ENCODE measurements at regions not wholly inside any gene's neighbourhood (a gene's known extent, or its start where the extent isn't known, plus 50 kb on each side); places are given as distances from the start of the nearest gene placed in this dataset.

DNA sequence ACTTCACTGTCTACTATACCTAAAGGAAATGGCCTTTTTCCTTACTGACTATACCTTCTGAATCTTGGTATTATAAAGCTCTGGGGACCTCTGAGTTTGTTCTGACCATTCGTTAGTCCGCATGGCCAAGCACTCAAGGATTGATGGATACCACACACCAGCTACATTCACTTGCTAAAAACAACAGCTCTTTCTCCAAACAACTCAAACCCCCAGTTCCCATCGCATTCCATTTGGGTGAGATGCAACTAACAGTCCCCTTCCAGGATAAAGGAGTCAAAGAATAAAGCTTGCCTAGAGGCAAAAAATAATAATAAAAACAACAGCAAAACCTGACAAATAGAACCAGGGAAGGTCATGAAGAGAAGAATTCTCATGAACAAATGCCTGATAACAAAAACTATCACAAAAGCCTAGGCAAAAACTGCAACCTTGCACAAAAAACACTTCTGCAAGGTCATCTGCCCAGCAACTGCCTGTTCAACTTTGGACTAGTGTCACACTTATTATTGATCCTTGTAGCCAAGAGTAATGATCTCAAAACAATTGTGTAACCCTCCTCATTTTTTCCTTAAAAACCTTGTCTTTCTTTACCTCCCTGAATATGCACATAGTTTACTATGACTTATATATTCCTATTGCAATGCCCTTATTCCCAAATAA lies 139.0 kb upstream of the GUCY1A2 start:
- Mint-ChIP-seq H3K4me1 (no peaks in the 10 kb centered on the region), H3K36me3 (no peaks in the 10 kb centered on the region), H3K4me3 (no peak overlapping the region), H3K27ac (no peak overlapping the region), H3K27me3 (no peaks in the 10 kb centered on the region), H3K9me3 (peaks cover 0 to 5% (median 0%) of the 10 kb centered on the region in 5 donors)
- H3K36me3 ChIP-seq (ENCODE audit: insufficient read depth, low read length): no peaks in the 10 kb centered on the region
- no peaks in the 10 kb centered on the region for H3K4me1 ChIP-seq (ENCODE audit: insufficient read depth, low read length)
- no peaks in the 10 kb centered on the region for H3K9me3 ChIP-seq (ENCODE audit: low read length)
- no peak for DNase-seq
- no peak overlapping the region for H3K4me3 ChIP-seq (ENCODE audit: low read length)
- CTCF ChIA-PET: no interaction called here
- no peaks in the 10 kb centered on the region for H3K27me3 ChIP-seq (ENCODE audit: insufficient read depth, low read length, poor library complexity, severe bottlenecking)
- H3K27ac ChIP-seq (ENCODE audit: low read depth, low read length): no peak overlapping the region
- POLR2A ChIA-PET: no interaction called here

DNA sequence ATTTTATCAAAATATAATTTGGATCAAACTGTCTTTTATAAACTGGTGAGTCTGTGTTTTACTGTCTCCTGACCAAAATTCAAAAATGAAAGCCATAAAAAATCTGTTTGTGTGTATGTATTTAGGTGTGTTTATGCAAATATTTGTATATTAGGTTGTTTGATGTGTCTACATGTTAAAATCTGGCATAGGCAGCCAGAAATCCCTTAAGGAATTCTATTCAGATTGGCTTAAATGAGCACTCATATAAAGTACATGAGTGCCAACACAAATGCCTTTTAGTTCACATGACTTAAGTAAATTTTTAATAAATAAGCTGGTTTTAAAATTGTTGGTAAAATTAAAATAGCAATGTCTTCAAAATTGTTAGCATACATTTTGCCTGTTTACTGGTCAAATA lies 133.3 kb upstream of the GUCY1A2 start:
- no peaks in the 10 kb centered on the region for H3K4me1 ChIP-seq (ENCODE audit: insufficient read depth, low read length)
- no peak for DNase-seq
- ChIA-PET POLR2A (no interaction called here), CTCF (no interaction called here)
- Mint-ChIP-seq H3K27me3 (no peaks in the 10 kb centered on the region), H3K4me3 (no peak overlapping the region), H3K9me3 (peaks cover 0 to 5% (median 0%) of the 10 kb centered on the region in 5 donors), H3K36me3 (no peaks in the 10 kb centered on the region), H3K27ac (no peak overlapping the region), H3K4me1 (no peaks in the 10 kb centered on the region)
- H3K4me3 ChIP-seq (ENCODE audit: low read length): no peak overlapping the region
- H3K27ac ChIP-seq (ENCODE audit: low read depth, low read length): no peak overlapping the region
- no peaks in the 10 kb centered on the region for H3K36me3 ChIP-seq (ENCODE audit: insufficient read depth, low read length)
- no peaks in the 10 kb centered on the region for H3K9me3 ChIP-seq (ENCODE audit: low read length)
- H3K27me3 ChIP-seq (ENCODE audit: insufficient read depth, low read length, poor library complexity, severe bottlenecking): no peaks in the 10 kb centered on the region

DNA sequence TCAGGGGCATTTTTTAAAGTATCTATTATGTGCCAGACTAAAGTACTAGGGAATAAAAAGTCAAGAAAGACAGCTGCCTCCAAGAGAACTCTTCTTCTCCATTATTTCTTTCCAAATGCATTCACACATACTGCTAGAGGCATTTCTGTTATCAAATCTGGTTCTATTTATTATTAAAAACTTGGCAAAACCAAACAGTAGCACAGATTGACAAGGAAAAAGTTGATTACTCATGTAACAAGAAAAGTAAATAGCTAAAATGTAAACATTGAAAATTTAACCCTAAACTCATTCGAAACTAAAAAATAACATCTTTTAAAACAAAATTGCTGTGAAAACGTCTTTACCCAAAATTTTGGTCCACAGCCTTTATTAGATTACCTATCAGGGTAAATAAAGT lies 132.9 kb upstream of the GUCY1A2 start:
- Mint-ChIP-seq H3K4me3 (no peak overlapping the region), H3K27ac (no peak overlapping the region), H3K4me1 (no peaks in the 10 kb centered on the region), H3K36me3 (no peaks in the 10 kb centered on the region), H3K27me3 (no peaks in the 10 kb centered on the region), H3K9me3 (peaks cover 0 to 5% (median 0%) of the 10 kb centered on the region in 5 donors)
- no peak overlapping the region for H3K27ac ChIP-seq (ENCODE audit: low read depth, low read length)
- POLR2A ChIA-PET: no interaction called here
- no peak for DNase-seq
- CTCF ChIA-PET: no interaction called here
- no peaks in the 10 kb centered on the region for H3K36me3 ChIP-seq (ENCODE audit: insufficient read depth, low read length)
- no peaks in the 10 kb centered on the region for H3K9me3 ChIP-seq (ENCODE audit: low read length)
- H3K4me1 ChIP-seq (ENCODE audit: insufficient read depth, low read length): no peaks in the 10 kb centered on the region
- H3K27me3 ChIP-seq (ENCODE audit: insufficient read depth, low read length, poor library complexity, severe bottlenecking): no peaks in the 10 kb centered on the region
- H3K4me3 ChIP-seq (ENCODE audit: low read length): no peak overlapping the region

DNA sequence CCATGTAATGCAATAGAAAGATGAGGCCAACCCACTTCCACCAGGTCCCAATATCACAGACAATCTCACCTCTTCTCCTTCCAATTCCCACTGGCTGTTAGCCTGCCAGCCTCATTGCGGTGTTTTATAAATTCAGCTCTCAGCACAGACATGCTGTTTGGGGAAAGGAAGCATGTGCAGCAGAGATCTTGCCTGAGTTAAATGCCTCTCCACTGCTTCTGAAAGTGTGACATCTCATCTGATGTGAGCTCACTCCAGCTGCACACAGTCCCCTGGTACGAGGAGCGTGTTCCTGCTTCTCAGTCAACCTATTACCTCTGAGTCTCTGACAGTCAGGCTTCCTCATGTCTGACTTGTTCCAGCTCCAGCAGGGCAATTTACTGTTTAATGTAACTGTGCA lies 122.7 kb upstream of the GUCY1A2 start:
- no peak overlapping the region for H3K27ac ChIP-seq (ENCODE audit: low read depth, low read length)
- no peaks in the 10 kb centered on the region for H3K4me1 Mint-ChIP-seq
- peaks cover 4 to 24% (median 11%) of the 10 kb centered on the region in 5 donors for H3K9me3 Mint-ChIP-seq
- H3K27me3 Mint-ChIP-seq: no peaks in the 10 kb centered on the region
- H3K36me3 ChIP-seq (ENCODE audit: insufficient read depth, low read length): no peaks in the 10 kb centered on the region
- no peak overlapping the region for H3K4me3 Mint-ChIP-seq
- H3K4me1 ChIP-seq (ENCODE audit: insufficient read depth, low read length): no peaks in the 10 kb centered on the region
- no peak overlapping the region for H3K27ac Mint-ChIP-seq
- H3K9me3 ChIP-seq (ENCODE audit: low read length): no peaks in the 10 kb centered on the region
- H3K4me3 ChIP-seq (ENCODE audit: low read length): no peak overlapping the region
- ChIA-PET POLR2A (no interaction called here), CTCF (no interaction called here)
- H3K36me3 Mint-ChIP-seq: peaks cover 0 to under 1% (median 0%) of the 10 kb centered on the region in 3 donors
- no peaks in the 10 kb centered on the region for H3K27me3 ChIP-seq (ENCODE audit: insufficient read depth, low read length, poor library complexity, severe bottlenecking)
- no peak for DNase-seq

DNA sequence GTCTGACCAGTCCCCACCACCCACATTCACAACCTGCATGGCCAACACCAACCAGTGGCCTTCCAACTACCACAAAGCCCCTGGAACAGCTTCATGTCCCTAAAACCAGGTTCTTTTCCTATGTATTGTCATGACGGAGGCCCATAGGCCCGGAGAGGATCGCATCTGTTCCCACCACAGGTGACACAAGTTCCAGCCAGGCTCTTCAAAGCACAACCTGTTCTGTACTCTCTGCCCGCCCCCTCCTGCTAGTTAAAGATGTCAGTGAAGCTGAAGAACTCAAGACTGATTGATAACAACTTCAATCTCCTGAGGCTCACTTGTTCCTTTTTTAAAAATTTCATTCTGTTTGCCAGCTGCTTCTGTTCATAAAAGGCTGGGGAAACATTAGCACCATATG lies 121.1 kb upstream of the GUCY1A2 start:
- H3K27me3 Mint-ChIP-seq: no peaks in the 10 kb centered on the region
- DNase-seq: no peak
- ChIA-PET POLR2A (no interaction called here), CTCF (interaction anchor here (1.5 kb wide), 1 partner anchor 13 kb away, joined by 3 read pairs; no protein-coding TSS in a partner anchor)
- H3K4me3 Mint-ChIP-seq: no peak overlapping the region
- H3K9me3 Mint-ChIP-seq: peaks cover 6 to 24% (median 13%) of the 10 kb centered on the region in 5 donors
- H3K27ac Mint-ChIP-seq: no peak overlapping the region
- no peak overlapping the region for H3K4me3 ChIP-seq (ENCODE audit: low read length)
- H3K36me3 ChIP-seq (ENCODE audit: insufficient read depth, low read length): no peaks in the 10 kb centered on the region
- H3K4me1 Mint-ChIP-seq: no peaks in the 10 kb centered on the region
- H3K36me3 Mint-ChIP-seq: peaks cover 0 to 1% (median 0%) of the 10 kb centered on the region in 3 donors
- no peak overlapping the region for H3K27ac ChIP-seq (ENCODE audit: low read depth, low read length)
- H3K27me3 ChIP-seq (ENCODE audit: insufficient read depth, low read length, poor library complexity, severe bottlenecking): no peaks in the 10 kb centered on the region
- no peaks in the 10 kb centered on the region for H3K4me1 ChIP-seq (ENCODE audit: insufficient read depth, low read length)
- no peaks in the 10 kb centered on the region for H3K9me3 ChIP-seq (ENCODE audit: low read length)

DNA sequence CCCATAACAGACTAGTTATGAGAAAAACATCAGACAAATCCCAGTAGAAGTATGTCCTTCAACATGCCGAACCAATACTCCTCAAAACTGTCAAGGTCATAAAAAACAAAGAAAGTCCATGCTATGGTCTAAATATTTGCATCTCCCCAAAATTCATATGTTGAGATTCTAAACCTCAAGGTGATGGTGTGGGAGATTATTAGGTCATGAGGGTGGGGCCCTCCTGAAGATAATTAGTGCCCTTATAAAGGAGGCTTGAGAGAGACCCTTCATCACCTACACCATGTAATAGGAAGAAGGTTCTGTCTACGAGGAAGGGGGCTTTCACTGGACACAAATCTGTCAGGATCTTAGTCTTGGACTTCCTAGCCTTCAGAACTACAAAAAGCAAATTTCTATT lies 118.6 kb upstream of the GUCY1A2 start:
- H3K36me3 ChIP-seq (ENCODE audit: insufficient read depth, low read length): no peaks in the 10 kb centered on the region
- no peaks in the 10 kb centered on the region for H3K27me3 Mint-ChIP-seq
- no peaks in the 10 kb centered on the region for H3K27me3 ChIP-seq (ENCODE audit: insufficient read depth, low read length, poor library complexity, severe bottlenecking)
- H3K4me3 Mint-ChIP-seq: no peak overlapping the region
- peaks cover 10 to 24% (median 14%) of the 10 kb centered on the region in 5 donors for H3K9me3 Mint-ChIP-seq
- H3K9me3 ChIP-seq (ENCODE audit: low read length): no peaks in the 10 kb centered on the region
- ChIA-PET POLR2A (no interaction called here), CTCF (no interaction called here)
- no peak overlapping the region for H3K27ac Mint-ChIP-seq
- no peak overlapping the region for H3K4me3 ChIP-seq (ENCODE audit: low read length)
- H3K4me1 Mint-ChIP-seq: no peaks in the 10 kb centered on the region
- no peaks in the 10 kb centered on the region for H3K4me1 ChIP-seq (ENCODE audit: insufficient read depth, low read length)
- peaks cover 0 to 1% (median 0%) of the 10 kb centered on the region in 3 donors for H3K36me3 Mint-ChIP-seq
- H3K27ac ChIP-seq (ENCODE audit: low read depth, low read length): no peak overlapping the region
- DNase-seq: no peak

DNA sequence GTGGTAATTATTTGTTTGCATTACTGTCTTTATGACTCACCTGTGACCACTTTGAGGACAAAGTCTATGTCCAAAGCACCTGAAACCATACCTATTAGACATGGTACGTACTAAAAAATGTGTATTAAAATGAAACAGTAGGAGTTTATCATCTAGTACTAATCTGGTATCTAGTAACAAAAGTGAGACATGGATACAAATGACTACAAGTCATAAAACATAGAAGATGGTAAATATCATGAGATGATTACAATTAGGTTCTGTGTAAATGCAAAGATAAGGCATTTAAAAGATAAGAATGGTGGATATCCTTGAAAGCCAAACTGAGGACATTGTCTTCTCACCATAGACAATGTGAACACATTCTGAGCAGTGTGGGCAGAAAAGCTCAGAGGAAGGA lies 113.5 kb upstream of the GUCY1A2 start:
- Histone ChIP-seq H3K27me3 (ENCODE audit: insufficient read depth, low read length, poor library complexity, severe bottlenecking) (no peaks in the 10 kb centered on the region), H3K4me1 (ENCODE audit: insufficient read depth, low read length) (no peaks in the 10 kb centered on the region), H3K4me3 (ENCODE audit: low read length) (no peak overlapping the region), H3K9me3 (ENCODE audit: low read length) (no peaks in the 10 kb centered on the region), H3K36me3 (ENCODE audit: insufficient read depth, low read length) (no peaks in the 10 kb centered on the region), H3K27ac (ENCODE audit: low read depth, low read length) (no peak overlapping the region)
- Mint-ChIP-seq H3K27ac (no peak overlapping the region), H3K36me3 (peaks cover 0 to 1% (median 0%) of the 10 kb centered on the region in 3 donors), H3K4me3 (no peak overlapping the region), H3K27me3 (no peaks in the 10 kb centered on the region), H3K9me3 (peaks cover 12 to 19% (median 14%) of the 10 kb centered on the region in 5 donors), H3K4me1 (no peaks in the 10 kb centered on the region)
- DNase-seq: no peak
- ChIA-PET CTCF (no interaction called here), POLR2A (no interaction called here)

DNA sequence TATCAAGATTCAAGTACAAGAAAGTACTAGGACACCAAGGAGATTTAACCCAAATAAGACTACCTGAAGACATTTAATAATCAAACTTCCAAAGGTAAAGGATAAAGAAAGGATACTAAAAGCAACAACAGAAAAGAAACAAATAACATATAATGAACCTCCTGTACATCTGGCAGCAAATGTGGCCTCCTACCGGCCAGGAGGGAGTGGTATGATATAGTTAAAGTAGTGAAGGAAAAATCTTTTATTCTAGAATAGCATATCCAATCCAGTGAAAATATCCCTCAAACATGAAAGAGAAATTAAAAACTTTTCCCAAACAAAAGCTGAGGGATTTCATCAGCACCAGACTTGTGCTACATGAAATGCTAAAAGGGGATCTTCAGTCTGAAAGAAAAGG lies 104.7 kb upstream of the GUCY1A2 start:
- ChIA-PET CTCF (no interaction called here), POLR2A (no interaction called here)
- DNase-seq: no peak
- H3K27ac ChIP-seq (ENCODE audit: low read depth, low read length): no peak overlapping the region
- no peaks in the 10 kb centered on the region for H3K9me3 ChIP-seq (ENCODE audit: low read length)
- no peaks in the 10 kb centered on the region for H3K4me1 Mint-ChIP-seq
- H3K27me3 Mint-ChIP-seq: no peaks in the 10 kb centered on the region
- peaks cover 5 to 13% (median 13%) of the 10 kb centered on the region in 5 donors for H3K9me3 Mint-ChIP-seq
- H3K27ac Mint-ChIP-seq: no peak overlapping the region
- no peaks in the 10 kb centered on the region for H3K27me3 ChIP-seq (ENCODE audit: insufficient read depth, low read length, poor library complexity, severe bottlenecking)
- no peak overlapping the region for H3K4me3 ChIP-seq (ENCODE audit: low read length)
- H3K4me1 ChIP-seq (ENCODE audit: insufficient read depth, low read length): no peaks in the 10 kb centered on the region
- no peaks in the 10 kb centered on the region for H3K36me3 ChIP-seq (ENCODE audit: insufficient read depth, low read length)
- no peak overlapping the region for H3K4me3 Mint-ChIP-seq
- H3K36me3 Mint-ChIP-seq: no peaks in the 10 kb centered on the region
